ENCODE measurements at regions not wholly inside any gene's neighbourhood (a gene's known extent, or its start where the extent isn't known, plus 50 kb on each side); places are given as distances from the start of the nearest gene placed in this dataset. TPM values are rescaled to one million over a fixed set of nuclear protein-coding genes. Genes with fewer than 3 reads are reported as not detected.

DNA sequence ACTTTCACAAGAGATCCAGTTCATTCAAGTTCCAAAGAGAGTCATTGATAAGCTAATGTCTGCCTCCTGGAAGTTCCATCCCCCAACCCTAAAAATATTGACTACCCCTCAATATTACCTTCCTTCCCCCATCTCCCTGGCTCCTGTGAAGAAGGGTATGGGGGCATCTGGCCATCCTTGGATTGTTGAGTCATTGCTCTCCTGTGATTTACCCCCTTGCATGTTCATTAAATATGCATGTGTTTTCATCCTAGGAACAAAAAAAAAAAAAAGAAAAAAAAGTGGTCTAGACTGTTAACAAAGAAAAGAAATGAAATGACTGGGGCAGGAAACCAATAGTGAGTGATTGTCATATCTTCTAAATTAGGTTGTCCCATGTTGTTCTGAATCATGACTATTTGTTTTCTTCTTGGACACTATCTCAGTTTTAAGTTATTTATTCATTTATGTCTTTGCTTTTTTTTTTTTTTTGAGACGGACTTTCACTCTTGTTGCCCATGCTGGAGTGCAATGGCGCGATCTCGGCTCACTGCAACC is 51.9 kb upstream of the HUWE1 start:
- H3K79me2 ChIP-seq (ENCODE audit: control insufficient read depth, insufficient read depth, low read length): no peaks in the 10 kb centered on the region
- no peak overlapping the region for H3K4me3 Mint-ChIP-seq
- TF ChIP-seq, protein P1, sequence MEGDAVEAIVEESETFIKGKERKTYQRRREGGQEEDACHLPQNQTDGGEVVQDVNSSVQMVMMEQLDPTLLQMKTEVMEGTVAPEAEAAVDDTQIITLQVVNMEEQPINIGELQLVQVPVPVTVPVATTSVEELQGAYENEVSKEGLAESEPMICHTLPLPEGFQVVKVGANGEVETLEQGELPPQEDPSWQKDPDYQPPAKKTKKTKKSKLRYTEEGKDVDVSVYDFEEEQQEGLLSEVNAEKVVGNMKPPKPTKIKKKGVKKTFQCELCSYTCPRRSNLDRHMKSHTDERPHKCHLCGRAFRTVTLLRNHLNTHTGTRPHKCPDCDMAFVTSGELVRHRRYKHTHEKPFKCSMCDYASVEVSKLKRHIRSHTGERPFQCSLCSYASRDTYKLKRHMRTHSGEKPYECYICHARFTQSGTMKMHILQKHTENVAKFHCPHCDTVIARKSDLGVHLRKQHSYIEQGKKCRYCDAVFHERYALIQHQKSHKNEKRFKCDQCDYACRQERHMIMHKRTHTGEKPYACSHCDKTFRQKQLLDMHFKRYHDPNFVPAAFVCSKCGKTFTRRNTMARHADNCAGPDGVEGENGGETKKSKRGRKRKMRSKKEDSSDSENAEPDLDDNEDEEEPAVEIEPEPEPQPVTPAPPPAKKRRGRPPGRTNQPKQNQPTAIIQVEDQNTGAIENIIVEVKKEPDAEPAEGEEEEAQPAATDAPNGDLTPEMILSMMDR (IDR thresholded peaks at IDR 0.05): no peak
- TF ChIP-seq EZH2 (IDR thresholded peaks at IDR 0.05; ENCODE audit: borderline replicate concordance, insufficient read depth, low read depth, low read length, poor library complexity, severe bottlenecking): no peak
- H3K9me3 Mint-ChIP-seq (ENCODE audit: insufficient read depth): no peaks in the 10 kb centered on the region
- H3K27ac ChIP-seq (ENCODE audit: low read length in 2 of 2): no peak overlapping the region
- CTCF ChIA-PET: no interaction called here
- no peak overlapping the region for H3K4me3 ChIP-seq (ENCODE audit: control extremely low read depth in 1 of 5, extremely low read depth in 1 of 5, insufficient read depth in 1 of 5, low read depth in 2 of 5, low read length in 4 of 5)
- no CpG with 5 or more reads among the region's 4 CpGs for WGBS (ENCODE audit: insufficient coverage)
- H3K9ac ChIP-seq (ENCODE audit: low read length): no peak overlapping the region
- H4K20me1 ChIP-seq (ENCODE audit: control insufficient read depth, insufficient read depth, low read length, poor library complexity, severe bottlenecking): no peaks in the 10 kb centered on the region
- H3K36me3 ChIP-seq (replicated peaks in 1 of 2; ENCODE audit: control extremely low read depth in 1 of 2, control insufficient read depth in 1 of 2, extremely low read depth in 1 of 2, insufficient read depth in 2 of 2, low read length in 1 of 2): no peaks in the 10 kb centered on the region
- no peaks in the 10 kb centered on the region for H3K9me3 ChIP-seq (ENCODE audit: control extremely low read depth in 1 of 3, control insufficient read depth in 2 of 3, insufficient read depth in 1 of 3, low read length in 2 of 3)
- intact Hi-C loops (cut with micrococcal nuclease): no loop called here
- no peak overlapping the region for H3K4me2 ChIP-seq (replicated peaks; ENCODE audit: low read depth, low read length, poor library complexity, severe bottlenecking)
- no peaks in the 10 kb centered on the region for H3K27me3 ChIP-seq (replicated peaks in 1 of 4; ENCODE audit: control extremely low read depth in 1 of 4, control insufficient read depth in 3 of 4, insufficient read depth in 4 of 4, low read length in 3 of 4)
- no peak overlapping the region for H3K27ac Mint-ChIP-seq
- no peaks in the 10 kb centered on the region for H3K4me1 ChIP-seq (ENCODE audit: control insufficient read depth in 2 of 2, insufficient read depth in 2 of 2, low read length in 2 of 2)
- H3K4me1 Mint-ChIP-seq: peaks cover 4% of the 10 kb centered on the region
- POLR2A ChIA-PET: no interaction called here
- ATAC-seq (ENCODE audit: low read depth): no peak
- no peak for DNase-seq
- no peaks in the 10 kb centered on the region for H3K27me3 Mint-ChIP-seq
- H2AFZ ChIP-seq (ENCODE audit: insufficient read depth, low read depth, low read length, poor library complexity, severe bottlenecking): no peak overlapping the region

Small RNA genes lying in the stretch of these regions (small RNA-seq; reads per million reads assigned to genes)
- not detected for gene BX323845.1 (ENCODE audit: insufficient read length, low read depth, low replicate concordance)
- gene BX323845.2 (ENCODE audit: insufficient read length, low read depth, low replicate concordance): not detected
